HG02759 (cell line): ENCODE measurements at regions not wholly inside any gene's neighbourhood (a gene's known extent, or its start where the extent isn't known, plus 50 kb on each side); places are given as distances from the start of the nearest gene placed in this dataset.
A peak's percentile ranks its signal among the peaks of the same experiment; 100 is the strongest.
"Not testable (repeated sequence)": the region's sequence is repeated elsewhere in the genome, so short reads cannot be mapped to it uniquely, and the experiment has no call there.

Source experiments
- ATAC-seq: cut with Tn5 transposase; IDR thresholded peaks from one replicate; pipeline ENCODE4 v1.9.1; 2021; ENCODE audit warnings: mild to moderate bottlenecking, moderate library complexity; ENCODE audit not compliant: unreplicated experiment

- ATAC-seq, result no peak
Observed at GRCh38 chr6:137707038-137707589, 159.9 kb upstream of the TNFAIP3 start.

- ATAC-seq, result peak; percentile 73
Observed at GRCh38 chr6:137707590-137708360, 159.3 kb upstream of the TNFAIP3 start.

GRCh38 chr6:137708481-137708880 is 158.6 kb upstream of the TNFAIP3 start:
- no peak for ATAC-seq

GRCh38 chr6:137709424-137710236 is 157.4 kb upstream of the TNFAIP3 start:
- no peak for ATAC-seq

- ATAC-seq, result no peak
Observed at GRCh38 chr6:137711972-137712371, 155.1 kb upstream of the TNFAIP3 start.

GRCh38 chr6:137712587-137712986 is 154.5 kb upstream of the TNFAIP3 start:
- ATAC-seq, result no peak

- no peak for ATAC-seq
Observed at GRCh38 chr6:137715589-137716045, 151.4 kb upstream of the TNFAIP3 start.

- ATAC-seq, result no peak
Observed at GRCh38 chr6:137717074-137718073, 149.7 kb upstream of the TNFAIP3 start.

- ATAC-seq, result not testable (repeated sequence)
Observed at GRCh38 chr6:137718903-137719302, 148.2 kb upstream of the TNFAIP3 start.

GRCh38 chr6:137722749-137723272 is 144.2 kb upstream of the TNFAIP3 start:
- no peak for ATAC-seq

GRCh38 chr6:137723273-137724017 is 143.6 kb upstream of the TNFAIP3 start:
- no peak for ATAC-seq

GRCh38 chr6:137724018-137724403 is 143.0 kb upstream of the TNFAIP3 start:
- no peak for ATAC-seq

GRCh38 chr6:137724495-137725211 is 142.4 kb upstream of the TNFAIP3 start:
- ATAC-seq, result no peak

GRCh38 chr6:137725949-137726348 is 141.1 kb upstream of the TNFAIP3 start:
- ATAC-seq, result no peak

- ATAC-seq, result no peak
Observed at GRCh38 chr6:137726582-137726981, 140.5 kb upstream of the TNFAIP3 start.

GRCh38 chr6:137727216-137727765 is 139.8 kb upstream of the TNFAIP3 start:
- no peak for ATAC-seq

- no peak for ATAC-seq
Observed at GRCh38 chr6:137728386-137729349, 138.4 kb upstream of the TNFAIP3 start.
